HepG2 (cell line): ENCODE measurements at regions not wholly inside any gene's neighbourhood (a gene's known extent, or its start where the extent isn't known, plus 50 kb on each side); places are given as distances from the start of the nearest gene placed in this dataset.

ENCODE experiments used
- ATAC-seq: fragments of 200-7000 bp; cut with Tn5 transposase; 3 replicates; pipeline ENCODE4 v1.9.1; 2020; ENCODE audit warnings: mild to moderate bottlenecking, moderate library complexity
- BruUV-seq: library from RNA; stranded (reverse); fragments of 400-500 nt; replicated peaks from 2 replicates; lab custom pipeline; 2021; lab: Mats Ljungman, UMichigan
- CTCF ChIA-PET: fragments of 300-600 bp; formaldehyde crosslinking; extraction: SDS; loops from one replicate; lab custom pipeline; 2021; ENCODE audit warnings: low total read pairs, inconsistent platforms, low intra/inter-chr PET ratio; lab: Yijun Ruan, JAX
- POLR2A ChIA-PET: fragments of 350-600 bp; sonication (Branson Sonifier 250); formaldehyde crosslinking; loops from one replicate; lab custom pipeline; 2020; ENCODE audit warnings: antibody characterized with exemption, inconsistent platforms; lab: Yijun Ruan, JAX
- DNase-seq: peaks from one replicate; pipeline ENCODE4 v3.0.0-alpha.2; 2015; ENCODE audit warnings: low spot score
- FAIRE-seq: peaks from 3 replicates; lab custom pipeline; 2011; peaks lifted over from hg19 to GRCh38; lab: Jason Lieb, UNC
- H2AFZ ChIP-seq: one replicate; pipeline ENCODE4 v1.6.1; 2011; ENCODE audit warnings: low read length, inconsistent platforms
- H3K27ac ChIP-seq: fragments of 300-600 bp; 3 replicates; pipeline ENCODE4 v1.8.0; 2011; ENCODE audit warnings: mixed run types, mild to moderate bottlenecking, mixed read lengths, low read length, inconsistent platforms; ENCODE audit not compliant: insufficient read depth; ENCODE audit errors: extremely low read length
- H3K27me3 ChIP-seq, 2 experiments: fragments of 200-600 bp in 1 of 2; 2 replicates in 1 of 2; 3 replicates in 1 of 2; pipeline versions ENCODE4 v1.6.0 to v1.8.0; 2011; ENCODE audit warnings: low read length in 2 of 2, mild to moderate bottlenecking in 2 of 2, moderate library complexity in 2 of 2, inconsistent platforms in 1 of 2; ENCODE audit not compliant: insufficient read depth in 2 of 2, control insufficient read depth in 1 of 2
- H3K36me3 ChIP-seq, 2 experiments: fragments of 200-600 bp in 1 of 2; replicated peaks in 1 of 2; 2 replicates in 1 of 2; 3 replicates in 1 of 2; pipeline versions ENCODE4 v1.5.1 to v1.8.0; 2011; ENCODE audit warnings: low read length in 2 of 2, inconsistent platforms in 1 of 2; ENCODE audit not compliant: insufficient read depth in 2 of 2, control insufficient read depth in 1 of 2
- H3K4me1 ChIP-seq: 2 replicates; pipeline ENCODE4 v1.5.1; 2012; ENCODE audit warnings: low read length, inconsistent platforms; ENCODE audit not compliant: insufficient read depth
- H3K4me2 ChIP-seq: 2 replicates; pipeline ENCODE4 v1.6.0; 2011; ENCODE audit warnings: low read depth, low read length, inconsistent platforms
- H3K4me3 ChIP-seq, 3 experiments: fragments of 200-600 bp in 1 of 3; sonication (generic), shearing (Covaris generic) in 1 of 3; replicated peaks in 1 of 3; 2 replicates each; pipeline ENCODE4 v1.5.1; 2011 to 2016; ENCODE audit warnings: low read length in 3 of 3, inconsistent platforms in 2 of 3, low read depth in 2 of 3, mild to moderate bottlenecking in 2 of 3, control low read depth in 1 of 3, mixed read lengths in 1 of 3; ENCODE audit not compliant: insufficient read depth in 1 of 3
- H3K79me2 ChIP-seq: one replicate; pipeline ENCODE4 v1.6.1; 2011; ENCODE audit warnings: low read length, inconsistent platforms; ENCODE audit not compliant: insufficient read depth
- H3K9ac ChIP-seq: 2 replicates; pipeline ENCODE4 v1.6.0; 2011; ENCODE audit warnings: mild to moderate bottlenecking, low read depth, low read length, inconsistent platforms; ENCODE audit not compliant: insufficient read depth
- H3K9me3 ChIP-seq: 2 replicates; pipeline ENCODE4 v1.5.1; 2012; ENCODE audit warnings: mild to moderate bottlenecking, low read length
- H4K20me1 ChIP-seq: 2 replicates; pipeline ENCODE4 v1.6.0; 2011; ENCODE audit warnings: inconsistent platforms, mild to moderate bottlenecking, low read length, moderate library complexity; ENCODE audit not compliant: insufficient read depth
- DMTF1 ChIP-seq: sonication (generic); formaldehyde crosslinking; IDR thresholded peaks from 2 replicates; pipeline ENCODE4 v1.4.0; 2020; ENCODE audit warnings: mild to moderate bottlenecking, missing genetic modification reagents
- DNMT3B ChIP-seq: conservative IDR thresholded peaks from 2 replicates; pipeline ENCODE4 v1.6.1; 2016; ENCODE audit warnings: missing biosample characterization, control low read depth
- E2F5 ChIP-seq: sonication (generic); formaldehyde crosslinking; conservative IDR thresholded peaks from 2 replicates; pipeline ENCODE4 v1.4.0; 2020; ENCODE audit warnings: missing genetic modification reagents
- FOXC1 ChIP-seq: sonication (generic); formaldehyde crosslinking; IDR thresholded peaks from 2 replicates; pipeline ENCODE4 v1.8.0; 2022; ENCODE audit warnings: mild to moderate bottlenecking, missing genetic modification reagents, borderline replicate concordance
- NBN ChIP-seq: fragments of 450-650 bp; conservative IDR thresholded peaks from 2 replicates; pipeline ENCODE4 v1.6.1; 2017
- U2AF1 ChIP-seq: fragments of 200-400 bp; formaldehyde crosslinking; optimal IDR thresholded peaks from 2 replicates; pipeline ENCODE3; 2017; ENCODE audit warnings: mild to moderate bottlenecking, low read depth, low read length
- ZNF607 ChIP-seq: sonication (generic); formaldehyde crosslinking; IDR thresholded peaks from 2 replicates; pipeline ENCODE4 v1.5.1; 2020; ENCODE audit warnings: missing genetic modification reagents, mild to moderate bottlenecking, borderline replicate concordance
- ZZZ3 ChIP-seq: sonication (generic); formaldehyde crosslinking; IDR thresholded peaks from 2 replicates; pipeline ENCODE4 v1.4.0; 2020; ENCODE audit warnings: missing genetic modification reagents, mild to moderate bottlenecking, borderline replicate concordance
- WGBS: methylation state at CpG from one replicate; pipeline ENCODE4 v1.1.6; 2017; ENCODE audit warnings: low lambda C conversion rate; 5-methylcytosine and 5-hydroxymethylcytosine counted together
- in situ Hi-C: cut with HindIII; loops from 2 replicates; pipeline ENCODE4 v1.10.0; 2017; ENCODE audit warnings: low pct_unique_long_range_greater_than_20kb; ENCODE audit not compliant: extremely low pct_ligation_motif_present
- intact Hi-C: fragments of 100-400 bp; cut with micrococcal nuclease; formaldehyde crosslinking; loops from one replicate; pipeline ENCODE4 v1.10.0; 2022; ENCODE audit not compliant: unreplicated experiment
- TF ChIP-seq, protein P1 (sequence below): sonication (generic); formaldehyde crosslinking; conservative IDR thresholded peaks from 2 replicates; pipeline ENCODE4 v1.8.1; 2023; ENCODE audit warnings: missing genetic modification reagents

- POLR2A ChIA-PET = no interaction called here
- FAIRE-seq = no peak
- H3K36me3 ChIP-seq = no peaks in the 10 kb centered on the region
- H3K4me2 ChIP-seq = no peak overlapping the region
- H3K4me1 ChIP-seq = no peaks in the 10 kb centered on the region
- H3K9me3 ChIP-seq = no peaks in the 10 kb centered on the region
- intact Hi-C loops (no loop called here), in situ Hi-C loops (no loop called here)
- no peaks in the 10 kb centered on the region for H4K20me1 ChIP-seq
- no peak overlapping the region for H3K9ac ChIP-seq
- H3K4me3 ChIP-seq = no peak overlapping the region
- CTCF ChIA-PET = no interaction called here
- BruUV-seq = no TSS peak
- no peak for ATAC-seq
- H3K27me3 ChIP-seq = peaks cover 0 to 9% of the 10 kb centered on the region in 2 experiments; a peak in 2 of 5 replicates
- TF ChIP-seq FOXC1 (no peak), DNMT3B (CRISPR knock-in tag) (no peak), NBN (no peak), U2AF1 (no peak), ZNF607 (CRISPR knock-in tag) (no peak), ZZZ3 (no peak)
- TF ChIP-seq, protein P1, sequence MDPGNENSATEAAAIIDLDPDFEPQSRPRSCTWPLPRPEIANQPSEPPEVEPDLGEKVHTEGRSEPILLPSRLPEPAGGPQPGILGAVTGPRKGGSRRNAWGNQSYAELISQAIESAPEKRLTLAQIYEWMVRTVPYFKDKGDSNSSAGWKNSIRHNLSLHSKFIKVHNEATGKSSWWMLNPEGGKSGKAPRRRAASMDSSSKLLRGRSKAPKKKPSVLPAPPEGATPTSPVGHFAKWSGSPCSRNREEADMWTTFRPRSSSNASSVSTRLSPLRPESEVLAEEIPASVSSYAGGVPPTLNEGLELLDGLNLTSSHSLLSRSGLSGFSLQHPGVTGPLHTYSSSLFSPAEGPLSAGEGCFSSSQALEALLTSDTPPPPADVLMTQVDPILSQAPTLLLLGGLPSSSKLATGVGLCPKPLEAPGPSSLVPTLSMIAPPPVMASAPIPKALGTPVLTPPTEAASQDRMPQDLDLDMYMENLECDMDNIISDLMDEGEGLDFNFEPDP (CRISPR knock-in tag) = no peak
- H3K79me2 ChIP-seq = no peaks in the 10 kb centered on the region
- H3K27ac ChIP-seq = no peak overlapping the region
- no peak for DNase-seq
- no peak overlapping the region for H2AFZ ChIP-seq
Observed at GRCh38 chr17:57182621-57183020, 73.7 kb upstream of the MSI2 start.

- no peaks in the 10 kb centered on the region for H3K36me3 ChIP-seq
- WGBS = 22% methylated on average over 4 of the region's 4 CpGs
- no peaks in the 10 kb centered on the region for H4K20me1 ChIP-seq
- H2AFZ ChIP-seq = no peak overlapping the region
- intact Hi-C loops = no loop called here
- no TSS peak for BruUV-seq
- ATAC-seq = no peak
- FAIRE-seq = no peak
- in situ Hi-C loops = no loop called here
- peaks cover 3 to 18% of the 10 kb centered on the region in 2 experiments; a peak in 3 of 5 replicates for H3K27me3 ChIP-seq
- H3K9ac ChIP-seq = no peak overlapping the region
- H3K9me3 ChIP-seq = no peaks in the 10 kb centered on the region
- TF ChIP-seq E2F5 (CRISPR knock-in tag) (no peak), DMTF1 (CRISPR knock-in tag) (no peak)
- H3K79me2 ChIP-seq = no peaks in the 10 kb centered on the region
- POLR2A ChIA-PET = no interaction called here
- H3K4me1 ChIP-seq = no peaks in the 10 kb centered on the region
- H3K4me2 ChIP-seq = no peak overlapping the region
- no peak for DNase-seq
- H3K27ac ChIP-seq = no peak overlapping the region
- CTCF ChIA-PET = no interaction called here
- no peak overlapping the region for H3K4me3 ChIP-seq
Observed at GRCh38 chr17:57186226-57187019, 69.9 kb upstream of the MSI2 start.
